HFFc6 (cell line): ENCODE measurements at regions not wholly inside any gene's neighbourhood (a gene's known extent, or its start where the extent isn't known, plus 50 kb on each side); places are given as distances from the start of the nearest gene placed in this dataset.

Experiments used
- DNase-seq: peaks from one replicate; pipeline ENCODE4 v3.0.0-alpha.2; 2018
- H3K27ac Mint-ChIP-seq: 2 replicates; pipeline ENCODE4 v1.8.0; 2020; ENCODE audit warnings: mild to moderate bottlenecking, mixed read lengths
- H3K27me3 Mint-ChIP-seq: 2 replicates; pipeline ENCODE4 v1.8.0; 2021; ENCODE audit warnings: mild to moderate bottlenecking, moderate library complexity, mixed read lengths; ENCODE audit not compliant: insufficient read depth
- H3K36me3 Mint-ChIP-seq: 2 replicates; pipeline ENCODE4 v1.8.0; 2021; ENCODE audit warnings: low read depth, mixed read lengths
- H3K4me1 Mint-ChIP-seq: 2 replicates; pipeline ENCODE4 v1.8.0; 2020; ENCODE audit warnings: low read depth, mixed read lengths
- H3K4me3 Mint-ChIP-seq: 2 replicates; pipeline ENCODE4 v1.8.0; 2020; ENCODE audit warnings: mild to moderate bottlenecking, moderate library complexity, mixed read lengths
- H3K9me3 Mint-ChIP-seq: 2 replicates; pipeline ENCODE4 v1.8.0; 2020; ENCODE audit warnings: mild to moderate bottlenecking, mixed read lengths
- CTCF ChIP-seq: fragments of 200-600 bp; sonication (generic); IDR thresholded peaks from 2 replicates; pipeline ENCODE4 v1.5.0; 2021; ENCODE audit warnings: antibody characterized with exemption, mild to moderate bottlenecking

- no peaks in the 10 kb centered on the region for H3K27me3 Mint-ChIP-seq
- DNase-seq = no peak
- H3K4me1 Mint-ChIP-seq = no peaks in the 10 kb centered on the region
- H3K36me3 Mint-ChIP-seq = no peaks in the 10 kb centered on the region
- H3K4me3 Mint-ChIP-seq = no peak overlapping the region
- no peaks in the 10 kb centered on the region for H3K9me3 Mint-ChIP-seq
- TF ChIP-seq CTCF = no peak
- no peak overlapping the region for H3K27ac Mint-ChIP-seq
Observed at GRCh38 chr13:39186205-39186875, 148.1 kb downstream of the NHLRC3 start.

- TF ChIP-seq CTCF = no peak
- Mint-ChIP-seq H3K9me3 (no peaks in the 10 kb centered on the region), H3K4me1 (no peaks in the 10 kb centered on the region), H3K36me3 (no peaks in the 10 kb centered on the region), H3K27me3 (no peaks in the 10 kb centered on the region), H3K4me3 (no peak overlapping the region), H3K27ac (no peak overlapping the region)
- no peak for DNase-seq
Observed at GRCh38 chr13:39189778-39190177, 151.5 kb downstream of the NHLRC3 start.

GRCh38 chr13:39196965-39197646 is 158.8 kb downstream of the NHLRC3 start:
- Mint-ChIP-seq H3K27ac (no peak overlapping the region), H3K36me3 (no peaks in the 10 kb centered on the region), H3K27me3 (no peaks in the 10 kb centered on the region; the same call in 1 of the 2 replicates), H3K4me1 (peaks cover 5% of the 10 kb centered on the region; the same call in 1 of the 2 replicates), H3K4me3 (no peak overlapping the region), H3K9me3 (no peaks in the 10 kb centered on the region)
- TF ChIP-seq CTCF = no peak
- no peak for DNase-seq

GRCh38 chr13:39197647-39198007 is 159.4 kb downstream of the NHLRC3 start:
- Mint-ChIP-seq H3K27ac (no peak overlapping the region), H3K4me3 (no peak overlapping the region), H3K9me3 (no peaks in the 10 kb centered on the region), H3K4me1 (peaks cover 5% of the 10 kb centered on the region; the same call in 1 of the 2 replicates), H3K36me3 (no peaks in the 10 kb centered on the region), H3K27me3 (no peaks in the 10 kb centered on the region; the same call in 1 of the 2 replicates)
- DNase-seq = no peak
- no peak for TF ChIP-seq CTCF

- peaks cover 5% of the 10 kb centered on the region; the same call in 1 of the 2 replicates for H3K4me1 Mint-ChIP-seq
- no peak for TF ChIP-seq CTCF
- DNase-seq = no peak
- peaks cover 6% of the 10 kb centered on the region; the same call in 1 of the 2 replicates for H3K9me3 Mint-ChIP-seq
- no peak overlapping the region for H3K27ac Mint-ChIP-seq
- no peaks in the 10 kb centered on the region; the same call in 1 of the 2 replicates for H3K27me3 Mint-ChIP-seq
- no peaks in the 10 kb centered on the region for H3K36me3 Mint-ChIP-seq
- no peak overlapping the region for H3K4me3 Mint-ChIP-seq
Observed at GRCh38 chr13:39200249-39200910, 162.1 kb downstream of the NHLRC3 start.
